ENCODE measurements at regions not wholly inside any gene's neighbourhood (a gene's known extent, or its start where the extent isn't known, plus 50 kb on each side); places are given as distances from the start of the nearest gene placed in this dataset.
"Not testable (repeated sequence)": the region's sequence is repeated elsewhere in the genome, so short reads cannot be mapped to it uniquely, and the experiment has no call there.

GRCh38 chr2:160550048-160550447 lies 56.4 kb upstream of the RBMS1 start:
- no peak for DNase-seq (ENCODE audit: low read depth)
- in situ Hi-C loops (cut with HindIII; ENCODE audit: low pct_unique_long_range_greater_than_20kb, low sequenced_read_pairs), result no loop called here

GRCh38 chr2:160551259-160551658 lies 57.7 kb upstream of the RBMS1 start:
- in situ Hi-C loops (cut with HindIII; ENCODE audit: low pct_unique_long_range_greater_than_20kb, low sequenced_read_pairs), result no loop called here
- no peak for DNase-seq (ENCODE audit: low read depth)

GRCh38 chr2:160555420-160556071 lies 61.9 kb upstream of the RBMS1 start:
- in situ Hi-C loops (cut with HindIII; ENCODE audit: low pct_unique_long_range_greater_than_20kb, low sequenced_read_pairs), result no loop called here
- DNase-seq (ENCODE audit: low read depth), result peak; percentile 25

GRCh38 chr2:160557903-160558302 lies 64.3 kb upstream of the RBMS1 start:
- DNase-seq (ENCODE audit: low read depth), result no peak
- in situ Hi-C loops (cut with HindIII; ENCODE audit: low pct_unique_long_range_greater_than_20kb, low sequenced_read_pairs), result no loop called here

- in situ Hi-C loops (cut with HindIII; ENCODE audit: low pct_unique_long_range_greater_than_20kb, low sequenced_read_pairs), result no loop called here
- DNase-seq (ENCODE audit: low read depth), result no peak
These were observed 64.9 kb upstream of the RBMS1 start for GRCh38 chr2:160558531-160558930.

GRCh38 chr2:160561551-160562295 lies 68.1 kb upstream of the RBMS1 start:
- in situ Hi-C loops (cut with HindIII; ENCODE audit: low pct_unique_long_range_greater_than_20kb, low sequenced_read_pairs), result no loop called here
- DNase-seq (ENCODE audit: low read depth), result peak; percentile 51

- in situ Hi-C loops (cut with HindIII; ENCODE audit: low pct_unique_long_range_greater_than_20kb, low sequenced_read_pairs), result no loop called here
- no peak for DNase-seq (ENCODE audit: low read depth)
These were observed 69.1 kb upstream of the RBMS1 start for GRCh38 chr2:160562730-160563129.

GRCh38 chr2:160564591-160564990 lies 71.0 kb upstream of the RBMS1 start:
- DNase-seq (ENCODE audit: low read depth), result no peak

GRCh38 chr2:160565099-160565845 lies 71.7 kb upstream of the RBMS1 start:
- no peak for DNase-seq (ENCODE audit: low read depth)
- in situ Hi-C loops (cut with HindIII; ENCODE audit: low pct_unique_long_range_greater_than_20kb, low sequenced_read_pairs), result no loop called here

More at GRCh38 chr2:160564591-160564990, 71.0 kb upstream of the RBMS1 start:
- in situ Hi-C loops (cut with HindIII; ENCODE audit: low pct_unique_long_range_greater_than_20kb, low sequenced_read_pairs), result no loop called here

GRCh38 chr2:160566717-160567116 lies 73.1 kb upstream of the RBMS1 start:
- no peak for DNase-seq (ENCODE audit: low read depth)
- in situ Hi-C loops (cut with HindIII; ENCODE audit: low pct_unique_long_range_greater_than_20kb, low sequenced_read_pairs), result no loop called here

GRCh38 chr2:160568856-160569255 lies 75.2 kb upstream of the RBMS1 start:
- no peak for DNase-seq (ENCODE audit: low read depth)
- in situ Hi-C loops (cut with HindIII; ENCODE audit: low pct_unique_long_range_greater_than_20kb, low sequenced_read_pairs), result no loop called here

- in situ Hi-C loops (cut with HindIII; ENCODE audit: low pct_unique_long_range_greater_than_20kb, low sequenced_read_pairs), result no loop called here
- no peak for DNase-seq (ENCODE audit: low read depth)
These were observed 76.8 kb upstream of the RBMS1 start for GRCh38 chr2:160570376-160570775.

- in situ Hi-C loops (cut with HindIII; ENCODE audit: low pct_unique_long_range_greater_than_20kb, low sequenced_read_pairs), result no loop called here
- DNase-seq (ENCODE audit: low read depth), result no peak
These were observed 81.0 kb upstream of the RBMS1 start for GRCh38 chr2:160574468-160575140.

GRCh38 chr2:160575368-160575767 lies 81.8 kb upstream of the RBMS1 start:
- in situ Hi-C loops (cut with HindIII; ENCODE audit: low pct_unique_long_range_greater_than_20kb, low sequenced_read_pairs), result no loop called here
- no peak for DNase-seq (ENCODE audit: low read depth)

GRCh38 chr2:160576054-160576499 lies 82.5 kb upstream of the RBMS1 start:
- in situ Hi-C loops (cut with HindIII; ENCODE audit: low pct_unique_long_range_greater_than_20kb, low sequenced_read_pairs), result no loop called here
- no peak for DNase-seq (ENCODE audit: low read depth)

GRCh38 chr2:160577081-160577480 lies 83.5 kb upstream of the RBMS1 start:
- in situ Hi-C loops (cut with HindIII; ENCODE audit: low pct_unique_long_range_greater_than_20kb, low sequenced_read_pairs); DNase-seq (ENCODE audit: low read depth): not testable (repeated sequence)

GRCh38 chr2:160581035-160581434 lies 87.4 kb upstream of the RBMS1 start:
- no peak for DNase-seq (ENCODE audit: low read depth)
- in situ Hi-C loops (cut with HindIII; ENCODE audit: low pct_unique_long_range_greater_than_20kb, low sequenced_read_pairs), result no loop called here

GRCh38 chr2:160581448-160581847 lies 87.8 kb upstream of the RBMS1 start:
- no peak for DNase-seq (ENCODE audit: low read depth)
- in situ Hi-C loops (cut with HindIII; ENCODE audit: low pct_unique_long_range_greater_than_20kb, low sequenced_read_pairs), result no loop called here

- in situ Hi-C loops (cut with HindIII; ENCODE audit: low pct_unique_long_range_greater_than_20kb, low sequenced_read_pairs), result no loop called here
These were observed 88.5 kb upstream of the RBMS1 start for GRCh38 chr2:160582081-160582480.

More at GRCh38 chr2:160582081-160582480, 88.5 kb upstream of the RBMS1 start:
- no peak for DNase-seq (ENCODE audit: low read depth)

Measured in Caki2 (cell line).